ENCODE measurements at regions not wholly inside any gene's neighbourhood (a gene's known extent, or its start where the extent isn't known, plus 50 kb on each side); places are given as distances from the start of the nearest gene placed in this dataset.

DNA sequence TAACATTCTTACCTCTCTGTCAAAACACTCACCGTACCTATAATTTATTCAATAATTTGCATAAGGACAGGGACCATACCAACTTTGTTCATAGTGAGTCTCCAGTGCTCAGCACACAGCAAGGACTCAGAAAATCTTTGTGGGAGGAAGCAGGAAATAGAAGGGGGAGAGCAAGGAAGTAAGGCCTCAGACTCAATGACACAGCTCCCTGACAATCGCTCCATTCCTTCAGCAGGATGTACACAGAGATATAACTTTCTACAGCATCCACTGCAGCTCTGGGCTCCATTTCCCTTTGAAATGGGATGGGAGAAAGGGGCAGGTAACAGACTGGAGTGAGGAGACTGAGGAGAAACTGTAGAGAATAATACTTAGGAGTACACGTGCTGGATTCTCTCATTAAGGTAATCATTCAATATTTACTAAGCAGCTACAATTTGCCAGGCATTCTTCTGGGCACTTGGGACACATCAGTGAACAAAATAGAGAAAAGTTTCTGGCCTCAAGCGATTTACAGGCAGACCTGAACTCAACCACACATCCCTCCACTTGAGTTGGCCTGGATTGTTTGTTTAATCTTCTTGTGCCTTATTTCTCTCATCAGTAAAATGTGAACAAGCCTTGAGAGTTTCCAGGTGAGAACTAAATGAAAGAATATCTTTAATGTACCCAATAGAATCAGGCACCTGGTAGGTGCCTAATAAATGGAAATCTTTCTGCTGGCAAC, 330.3 kb upstream of the THBS1 start:
- TF ChIP-seq CTCF (IDR thresholded peaks at IDR 0.05): no peak
- TF ChIP-seq POLR2A (IDR thresholded peaks at IDR 0.05): no peak

Measured in lower leg skin (tissue), 3 donors.